OCI-LY3 (cell line): ENCODE measurements at regions not wholly inside any gene's neighbourhood (a gene's known extent, or its start where the extent isn't known, plus 50 kb on each side); places are given as distances from the start of the nearest gene placed in this dataset.
"Not testable (repeated sequence)": the region's sequence is repeated elsewhere in the genome, so short reads cannot be mapped to it uniquely, and the experiment has no call there.

ENCODE experiments used
- EZH2phosphoT487 ChIP-seq: fragments of 200-600 bp; shearing (Covaris generic); IDR thresholded peaks from 2 replicates; pipeline ENCODE4 v1.6.1; 2018; ENCODE audit warnings: antibody characterized with exemption, mixed run types, low read depth
- TF ChIP-seq, protein P1 (sequence below): fragments of 200-600, 300-600 bp; sonication (generic); IDR thresholded peaks from 2 replicates; pipeline ENCODE4 v1.5.1; 2014; ENCODE audit warnings: antibody characterized with exemption, low read length, low read depth

DNA sequence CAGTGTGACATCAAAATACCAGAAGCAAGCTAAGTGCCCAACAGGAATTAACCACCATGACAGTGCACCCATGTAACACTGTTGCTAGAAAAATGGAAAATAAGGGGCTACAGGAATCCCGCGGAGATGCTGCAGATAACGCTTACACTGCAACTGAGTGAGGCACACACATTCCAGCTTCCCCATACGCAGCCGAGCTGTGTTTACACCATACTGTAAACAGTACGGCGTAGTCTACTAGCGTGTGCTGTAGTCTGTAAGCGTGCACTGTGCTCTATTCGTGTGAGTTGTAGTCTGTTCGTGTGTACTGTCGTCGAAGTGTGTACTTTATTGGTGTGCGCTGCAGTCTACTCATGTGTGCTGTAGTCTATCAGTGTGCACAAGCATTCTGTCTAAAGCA, 5372.2 kb upstream of the TPTE start:
- TF ChIP-seq, protein P1, sequence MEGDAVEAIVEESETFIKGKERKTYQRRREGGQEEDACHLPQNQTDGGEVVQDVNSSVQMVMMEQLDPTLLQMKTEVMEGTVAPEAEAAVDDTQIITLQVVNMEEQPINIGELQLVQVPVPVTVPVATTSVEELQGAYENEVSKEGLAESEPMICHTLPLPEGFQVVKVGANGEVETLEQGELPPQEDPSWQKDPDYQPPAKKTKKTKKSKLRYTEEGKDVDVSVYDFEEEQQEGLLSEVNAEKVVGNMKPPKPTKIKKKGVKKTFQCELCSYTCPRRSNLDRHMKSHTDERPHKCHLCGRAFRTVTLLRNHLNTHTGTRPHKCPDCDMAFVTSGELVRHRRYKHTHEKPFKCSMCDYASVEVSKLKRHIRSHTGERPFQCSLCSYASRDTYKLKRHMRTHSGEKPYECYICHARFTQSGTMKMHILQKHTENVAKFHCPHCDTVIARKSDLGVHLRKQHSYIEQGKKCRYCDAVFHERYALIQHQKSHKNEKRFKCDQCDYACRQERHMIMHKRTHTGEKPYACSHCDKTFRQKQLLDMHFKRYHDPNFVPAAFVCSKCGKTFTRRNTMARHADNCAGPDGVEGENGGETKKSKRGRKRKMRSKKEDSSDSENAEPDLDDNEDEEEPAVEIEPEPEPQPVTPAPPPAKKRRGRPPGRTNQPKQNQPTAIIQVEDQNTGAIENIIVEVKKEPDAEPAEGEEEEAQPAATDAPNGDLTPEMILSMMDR: not testable (repeated sequence)
- TF ChIP-seq EZH2phosphoT487: not testable (repeated sequence)
